DMS79 (cell line): ENCODE measurements at regions not wholly inside any gene's neighbourhood (a gene's known extent, or its start where the extent isn't known, plus 50 kb on each side); places are given as distances from the start of the nearest gene placed in this dataset.
A peak's percentile ranks its signal among the peaks of the same experiment; 100 is the strongest.
"Not testable (repeated sequence)": the region's sequence is repeated elsewhere in the genome, so short reads cannot be mapped to it uniquely, and the experiment has no call there.

ENCODE experiments used
- DNase-seq: peaks from one replicate; lab custom pipeline; 2025; lab: John Stamatoyannopoulos, UW

GRCh38 chrX:38473701-38474100 lies 87.6 kb upstream of the TSPAN7 start:
- no peak for DNase-seq

- DNase-seq = no peak
These were observed 86.8 kb upstream of the TSPAN7 start for GRCh38 chrX:38474543-38474942.

- no peak for DNase-seq
These were observed 79.2 kb upstream of the TSPAN7 start for GRCh38 chrX:38482183-38482582.

GRCh38 chrX:38484607-38485498 lies 76.5 kb upstream of the TSPAN7 start:
- DNase-seq = peak; percentile 72

GRCh38 chrX:38489341-38489740 lies 72.0 kb upstream of the TSPAN7 start:
- no peak for DNase-seq

GRCh38 chrX:38494239-38494823 lies 67.0 kb upstream of the TSPAN7 start:
- no peak for DNase-seq

GRCh38 chrX:38499658-38500057 lies 61.7 kb upstream of the TSPAN7 start:
- not testable (repeated sequence) for DNase-seq

GRCh38 chrX:38500141-38500540 lies 61.2 kb upstream of the TSPAN7 start:
- DNase-seq = no peak

- no peak for DNase-seq
These were observed 60.5 kb upstream of the TSPAN7 start for GRCh38 chrX:38500866-38501265.

GRCh38 chrX:38505583-38505982 lies 55.8 kb upstream of the TSPAN7 start:
- no peak for DNase-seq
